Endothelial cell of umbilical vein (primary cell): ENCODE measurements at regions not wholly inside any gene's neighbourhood (a gene's known extent, or its start where the extent isn't known, plus 50 kb on each side); places are given as distances from the start of the nearest gene placed in this dataset.

Source experiments
- EZH2 ChIP-seq: IDR thresholded peaks from 2 replicates; pipeline ENCODE4 v1.6.1; 2012; ENCODE audit warnings: borderline replicate concordance, low read depth, mild to moderate bottlenecking, moderate library complexity, low read length, inconsistent platforms; ENCODE audit not compliant: severe bottlenecking
- FOS ChIP-seq: IDR thresholded peaks from 2 replicates; pipeline ENCODE4 v1.6.1; 2011; ENCODE audit warnings: mild to moderate bottlenecking, low read length, moderate library complexity, borderline replicate concordance; ENCODE audit not compliant: insufficient read depth
- GATA2 ChIP-seq: IDR thresholded peaks from 2 replicates; pipeline ENCODE4 v1.7.0; 2011; ENCODE audit warnings: low read depth, mild to moderate bottlenecking, moderate library complexity, mixed read lengths, low read length; ENCODE audit not compliant: insufficient read length, insufficient read depth
- JUN ChIP-seq: IDR thresholded peaks from 2 replicates; pipeline ENCODE4 v1.6.1; 2011; ENCODE audit warnings: borderline replicate concordance, low read depth; ENCODE audit not compliant: insufficient read length, insufficient read depth
- MYC ChIP-seq: IDR thresholded peaks from one replicate; pipeline ENCODE4 v1.6.1; 2011; ENCODE audit warnings: mild to moderate bottlenecking, low read depth, low read length
- POLR2A ChIP-seq: IDR thresholded peaks from 2 replicates; pipeline ENCODE4 v1.6.1; 2012; ENCODE audit warnings: low read depth, mild to moderate bottlenecking, control low read depth, low read length
- POLR2AphosphoS5 ChIP-seq: IDR thresholded peaks from 2 replicates; pipeline ENCODE4 v1.6.1; 2012; ENCODE audit warnings: low read depth, mild to moderate bottlenecking, control low read depth, low read length, moderate library complexity; ENCODE audit not compliant: insufficient read depth
- TF ChIP-seq, protein P1 (sequence below), 2 donors: IDR thresholded peaks; 1 replicate in 1 of 2; 2 replicates in 1 of 2; pipeline ENCODE4 v1.5.1; 2011; ENCODE audit warnings: low read length in 2 of 2, mild to moderate bottlenecking in 2 of 2, moderate library complexity in 2 of 2, control low read depth in 1 of 2, inconsistent platforms in 1 of 2, low read depth in 1 of 2; ENCODE audit not compliant: insufficient read depth in 1 of 2; ENCODE audit errors: extremely low read depth in 1 of 2
- TF ChIP-seq, protein P2 (sequence below): IDR thresholded peaks from 2 replicates; pipeline ENCODE4 v1.6.1; 2011; ENCODE audit not compliant: insufficient read depth, insufficient read length

- no peak for TF ChIP-seq POLR2AphosphoS5
- no peak for TF ChIP-seq MYC
- no peak for TF ChIP-seq POLR2A
- TF ChIP-seq, protein P1, sequence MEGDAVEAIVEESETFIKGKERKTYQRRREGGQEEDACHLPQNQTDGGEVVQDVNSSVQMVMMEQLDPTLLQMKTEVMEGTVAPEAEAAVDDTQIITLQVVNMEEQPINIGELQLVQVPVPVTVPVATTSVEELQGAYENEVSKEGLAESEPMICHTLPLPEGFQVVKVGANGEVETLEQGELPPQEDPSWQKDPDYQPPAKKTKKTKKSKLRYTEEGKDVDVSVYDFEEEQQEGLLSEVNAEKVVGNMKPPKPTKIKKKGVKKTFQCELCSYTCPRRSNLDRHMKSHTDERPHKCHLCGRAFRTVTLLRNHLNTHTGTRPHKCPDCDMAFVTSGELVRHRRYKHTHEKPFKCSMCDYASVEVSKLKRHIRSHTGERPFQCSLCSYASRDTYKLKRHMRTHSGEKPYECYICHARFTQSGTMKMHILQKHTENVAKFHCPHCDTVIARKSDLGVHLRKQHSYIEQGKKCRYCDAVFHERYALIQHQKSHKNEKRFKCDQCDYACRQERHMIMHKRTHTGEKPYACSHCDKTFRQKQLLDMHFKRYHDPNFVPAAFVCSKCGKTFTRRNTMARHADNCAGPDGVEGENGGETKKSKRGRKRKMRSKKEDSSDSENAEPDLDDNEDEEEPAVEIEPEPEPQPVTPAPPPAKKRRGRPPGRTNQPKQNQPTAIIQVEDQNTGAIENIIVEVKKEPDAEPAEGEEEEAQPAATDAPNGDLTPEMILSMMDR (IDR thresholded peaks at IDR 0.05; ENCODE audit: extremely low read depth in 1 of 2, insufficient read depth in 1 of 2, low read depth in 1 of 2, low read length in 2 of 2): no peak
- TF ChIP-seq EZH2: no peak
- TF ChIP-seq, protein P2, sequence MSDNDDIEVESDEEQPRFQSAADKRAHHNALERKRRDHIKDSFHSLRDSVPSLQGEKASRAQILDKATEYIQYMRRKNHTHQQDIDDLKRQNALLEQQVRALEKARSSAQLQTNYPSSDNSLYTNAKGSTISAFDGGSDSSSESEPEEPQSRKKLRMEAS: no peak
- TF ChIP-seq JUN: no peak
- TF ChIP-seq FOS: no peak
- TF ChIP-seq GATA2: no peak
These were observed 54.3 kb upstream of the CCDC174 start for GRCh38 chr3:14597266-14597665.
